ENCODE measurements at regions not wholly inside any gene's neighbourhood (a gene's known extent, or its start where the extent isn't known, plus 50 kb on each side); places are given as distances from the start of the nearest gene placed in this dataset.

GRCh38 chr2:57209799-57210198 is 836.8 kb upstream of the VRK2 start:
- Histone ChIP-seq H4K20me1 (ENCODE audit: low read depth, low read length) (no peaks in the 10 kb centered on the region), H3K9me2 (replicated peaks; ENCODE audit: insufficient read depth, low read length) (no peaks in the 10 kb centered on the region), H3F3A (ENCODE audit: insufficient read depth) (no peaks in the 10 kb centered on the region), H3K9me3 (ENCODE audit: insufficient read depth, low read length) (no peaks in the 10 kb centered on the region), H3K27ac (ENCODE audit: low read depth, low read length) (no peak overlapping the region), H2AFZ (ENCODE audit: low read depth, low read length, severe bottlenecking) (no peak overlapping the region), H3K36me3 (ENCODE audit: low read length) (no peaks in the 10 kb centered on the region), H3K27me3 (ENCODE audit: low read length) (no peaks in the 10 kb centered on the region), H3K79me2 (ENCODE audit: insufficient read depth, low read length) (no peaks in the 10 kb centered on the region), H3K4me2 (ENCODE audit: low read depth, low read length, poor library complexity, severe bottlenecking) (no peak overlapping the region), H3K4me3 (ENCODE audit: insufficient read depth, low read length, poor library complexity, severe bottlenecking) (no peak overlapping the region), H3K9ac (ENCODE audit: low read length) (no peak overlapping the region)
- TF ChIP-seq CTCF (IDR thresholded peaks at IDR 0.05; ENCODE audit: insufficient read depth, low read length, poor library complexity, severe bottlenecking) (no peak), EZH2phosphoT487 (conservative IDR thresholded peaks at IDR 0.05; ENCODE audit: low read length) (no peak)

GRCh38 chr2:57210855-57211254 is 835.8 kb upstream of the VRK2 start:
- no peaks in the 10 kb centered on the region for H3F3A ChIP-seq (ENCODE audit: insufficient read depth)
- no peak overlapping the region for H3K4me3 ChIP-seq (ENCODE audit: insufficient read depth, low read length, poor library complexity, severe bottlenecking)
- no peak overlapping the region for H3K27ac ChIP-seq (ENCODE audit: low read depth, low read length)
- no peaks in the 10 kb centered on the region for H3K79me2 ChIP-seq (ENCODE audit: insufficient read depth, low read length)
- H2AFZ ChIP-seq (ENCODE audit: low read depth, low read length, severe bottlenecking) = no peak overlapping the region
- H3K36me3 ChIP-seq (ENCODE audit: low read length) = no peaks in the 10 kb centered on the region
- H4K20me1 ChIP-seq (ENCODE audit: low read depth, low read length) = no peaks in the 10 kb centered on the region
- H3K4me2 ChIP-seq (ENCODE audit: low read depth, low read length, poor library complexity, severe bottlenecking) = no peak overlapping the region
- H3K9ac ChIP-seq (ENCODE audit: low read length) = no peak overlapping the region
- H3K27me3 ChIP-seq (ENCODE audit: low read length) = no peaks in the 10 kb centered on the region
- no peak for TF ChIP-seq CTCF (IDR thresholded peaks at IDR 0.05; ENCODE audit: insufficient read depth, low read length, poor library complexity, severe bottlenecking)
- TF ChIP-seq EZH2phosphoT487 (conservative IDR thresholded peaks at IDR 0.05; ENCODE audit: low read length) = no peak
- no peaks in the 10 kb centered on the region for H3K9me3 ChIP-seq (ENCODE audit: insufficient read depth, low read length)
- no peaks in the 10 kb centered on the region for H3K9me2 ChIP-seq (replicated peaks; ENCODE audit: insufficient read depth, low read length)

- Histone ChIP-seq H4K20me1 (ENCODE audit: low read depth, low read length) (no peaks in the 10 kb centered on the region), H2AFZ (ENCODE audit: low read depth, low read length, severe bottlenecking) (no peak overlapping the region), H3K79me2 (ENCODE audit: insufficient read depth, low read length) (no peaks in the 10 kb centered on the region), H3K9ac (ENCODE audit: low read length) (no peak overlapping the region), H3K4me3 (ENCODE audit: insufficient read depth, low read length, poor library complexity, severe bottlenecking) (no peak overlapping the region), H3K9me3 (ENCODE audit: insufficient read depth, low read length) (peaks cover 3% of the 10 kb centered on the region; the same call in 1 of the 2 replicates), H3K27ac (ENCODE audit: low read depth, low read length) (no peak overlapping the region), H3F3A (ENCODE audit: insufficient read depth) (no peaks in the 10 kb centered on the region), H3K4me2 (ENCODE audit: low read depth, low read length, poor library complexity, severe bottlenecking) (no peak overlapping the region), H3K9me2 (replicated peaks; ENCODE audit: insufficient read depth, low read length) (no peaks in the 10 kb centered on the region), H3K36me3 (ENCODE audit: low read length) (no peaks in the 10 kb centered on the region), H3K27me3 (ENCODE audit: low read length) (no peaks in the 10 kb centered on the region)
- no peak for TF ChIP-seq CTCF (IDR thresholded peaks at IDR 0.05; ENCODE audit: insufficient read depth, low read length, poor library complexity, severe bottlenecking)
- TF ChIP-seq EZH2phosphoT487 (conservative IDR thresholded peaks at IDR 0.05; ENCODE audit: low read length) = no peak
These were observed 829.6 kb upstream of the VRK2 start for GRCh38 chr2:57217013-57217412.

All from SU-DHL-6 (cell line).